ENCODE measurements at regions not wholly inside any gene's neighbourhood (a gene's known extent, or its start where the extent isn't known, plus 50 kb on each side); places are given as distances from the start of the nearest gene placed in this dataset.

DNA sequence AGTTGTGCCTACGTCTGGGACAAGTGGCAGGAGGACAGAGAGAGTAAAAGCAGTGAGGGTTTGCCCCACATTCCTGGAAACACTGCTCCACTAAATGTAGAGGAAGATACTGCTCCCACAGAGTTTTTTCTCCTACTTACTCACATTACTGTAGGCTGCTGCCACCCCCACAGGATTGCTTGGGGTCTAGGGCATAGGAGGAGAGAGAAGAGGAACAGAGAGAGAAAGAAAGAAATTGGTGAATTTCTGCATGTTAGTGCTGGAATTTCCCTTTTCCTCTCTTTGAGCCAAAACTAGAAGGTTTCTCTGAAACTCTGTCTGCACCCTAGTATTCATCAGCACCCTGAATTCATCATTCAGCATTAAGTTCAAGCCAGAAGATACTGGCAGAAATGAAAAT, 397.9 kb downstream of the INHBA start:
- H3K23me2 ChIP-seq (ENCODE audit: insufficient read length, low read depth, low read length, poor library complexity, severe bottlenecking): no peaks in the 10 kb centered on the region
- no peaks in the 10 kb centered on the region for H3K79me1 ChIP-seq (ENCODE audit: insufficient read depth, low read depth, low read length, poor library complexity, severe bottlenecking)
- DNase-seq: no peak
- no peaks in the 10 kb centered on the region for H3K36me3 Mint-ChIP-seq (ENCODE audit: insufficient read depth in 1 of 3, low read depth in 3 of 3)
- H2BK12ac ChIP-seq (ENCODE audit: insufficient read length, low read depth, low read length): no peak overlapping the region
- H3K4me1 ChIP-seq (ENCODE audit: insufficient read depth, low read length): no peaks in the 10 kb centered on the region
- no peak overlapping the region for H2AK5ac ChIP-seq (ENCODE audit: insufficient read length, low read length)
- H3K27ac Mint-ChIP-seq: no peak overlapping the region
- no peak overlapping the region for H3K56ac ChIP-seq (ENCODE audit: insufficient read length, low read depth, low read length)
- H3T11ph ChIP-seq (ENCODE audit: low read length): no peak overlapping the region
- H2BK15ac ChIP-seq (ENCODE audit: low read depth, low read length): no peak overlapping the region
- no peak overlapping the region for H3K23ac ChIP-seq (ENCODE audit: insufficient read length, low read depth, low read length)
- H3K4me1 Mint-ChIP-seq: no peaks in the 10 kb centered on the region
- no peak overlapping the region for H3K18ac ChIP-seq (ENCODE audit: insufficient read length, low read depth, low read length)
- no peak overlapping the region for H2BK120ac ChIP-seq (ENCODE audit: low read depth, low read length, poor library complexity, severe bottlenecking)
- H3K14ac ChIP-seq (ENCODE audit: insufficient read depth, low read length): no peak overlapping the region
- no peaks in the 10 kb centered on the region for H3K79me2 ChIP-seq (ENCODE audit: insufficient read depth, low read length)
- no peak overlapping the region for H4K8ac ChIP-seq (replicated peaks; ENCODE audit: insufficient read length, low read depth, low read length)
- H3K4ac ChIP-seq (ENCODE audit: low read depth, low read length): no peak overlapping the region
- no CpG with 5 or more reads among the region's 1 CpG for WGBS (ENCODE audit: extremely low coverage, insufficient read length, low lambda C conversion rate)
- no peaks in the 10 kb centered on the region for H3K9me3 ChIP-seq (ENCODE audit: control insufficient read depth, low read depth, low read length)
- H2BK5ac ChIP-seq (ENCODE audit: insufficient read length, low read length): no peak overlapping the region
- no peaks in the 10 kb centered on the region for H4K20me1 ChIP-seq (ENCODE audit: control insufficient read depth, insufficient read depth, insufficient read length)
- H3K27me3 ChIP-seq (ENCODE audit: insufficient read depth, low read length): no peaks in the 10 kb centered on the region
- no peaks in the 10 kb centered on the region for H3K27me3 Mint-ChIP-seq (ENCODE audit: low read depth)
- no peak overlapping the region for H2AFZ ChIP-seq (ENCODE audit: low read length)
- no peak overlapping the region for H3K4me2 ChIP-seq (ENCODE audit: insufficient read depth, insufficient read length, low read length)
- no peak overlapping the region for H2BK20ac ChIP-seq (ENCODE audit: low read depth, low read length, poor library complexity, severe bottlenecking)
- TF ChIP-seq, protein P1, sequence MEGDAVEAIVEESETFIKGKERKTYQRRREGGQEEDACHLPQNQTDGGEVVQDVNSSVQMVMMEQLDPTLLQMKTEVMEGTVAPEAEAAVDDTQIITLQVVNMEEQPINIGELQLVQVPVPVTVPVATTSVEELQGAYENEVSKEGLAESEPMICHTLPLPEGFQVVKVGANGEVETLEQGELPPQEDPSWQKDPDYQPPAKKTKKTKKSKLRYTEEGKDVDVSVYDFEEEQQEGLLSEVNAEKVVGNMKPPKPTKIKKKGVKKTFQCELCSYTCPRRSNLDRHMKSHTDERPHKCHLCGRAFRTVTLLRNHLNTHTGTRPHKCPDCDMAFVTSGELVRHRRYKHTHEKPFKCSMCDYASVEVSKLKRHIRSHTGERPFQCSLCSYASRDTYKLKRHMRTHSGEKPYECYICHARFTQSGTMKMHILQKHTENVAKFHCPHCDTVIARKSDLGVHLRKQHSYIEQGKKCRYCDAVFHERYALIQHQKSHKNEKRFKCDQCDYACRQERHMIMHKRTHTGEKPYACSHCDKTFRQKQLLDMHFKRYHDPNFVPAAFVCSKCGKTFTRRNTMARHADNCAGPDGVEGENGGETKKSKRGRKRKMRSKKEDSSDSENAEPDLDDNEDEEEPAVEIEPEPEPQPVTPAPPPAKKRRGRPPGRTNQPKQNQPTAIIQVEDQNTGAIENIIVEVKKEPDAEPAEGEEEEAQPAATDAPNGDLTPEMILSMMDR (conservative IDR thresholded peaks at IDR 0.05): no peak
- no peak overlapping the region for H3K9ac ChIP-seq (ENCODE audit: extremely low read depth, insufficient read length, low read length)
- no peak overlapping the region for H4K5ac ChIP-seq (ENCODE audit: insufficient read length, low read depth, low read length)
- H3K4me3 Mint-ChIP-seq: no peak overlapping the region
- no peaks in the 10 kb centered on the region for H3K9me3 Mint-ChIP-seq
- no peak overlapping the region for H3K27ac ChIP-seq (ENCODE audit: insufficient read length, low read depth, low read length)
- H4K91ac ChIP-seq (ENCODE audit: insufficient read length, low read depth, low read length): no peak overlapping the region

Data from H9 (cell line).